ENCODE measurements at regions not wholly inside any gene's neighbourhood (a gene's known extent, or its start where the extent isn't known, plus 50 kb on each side); places are given as distances from the start of the nearest gene placed in this dataset.

DNA sequence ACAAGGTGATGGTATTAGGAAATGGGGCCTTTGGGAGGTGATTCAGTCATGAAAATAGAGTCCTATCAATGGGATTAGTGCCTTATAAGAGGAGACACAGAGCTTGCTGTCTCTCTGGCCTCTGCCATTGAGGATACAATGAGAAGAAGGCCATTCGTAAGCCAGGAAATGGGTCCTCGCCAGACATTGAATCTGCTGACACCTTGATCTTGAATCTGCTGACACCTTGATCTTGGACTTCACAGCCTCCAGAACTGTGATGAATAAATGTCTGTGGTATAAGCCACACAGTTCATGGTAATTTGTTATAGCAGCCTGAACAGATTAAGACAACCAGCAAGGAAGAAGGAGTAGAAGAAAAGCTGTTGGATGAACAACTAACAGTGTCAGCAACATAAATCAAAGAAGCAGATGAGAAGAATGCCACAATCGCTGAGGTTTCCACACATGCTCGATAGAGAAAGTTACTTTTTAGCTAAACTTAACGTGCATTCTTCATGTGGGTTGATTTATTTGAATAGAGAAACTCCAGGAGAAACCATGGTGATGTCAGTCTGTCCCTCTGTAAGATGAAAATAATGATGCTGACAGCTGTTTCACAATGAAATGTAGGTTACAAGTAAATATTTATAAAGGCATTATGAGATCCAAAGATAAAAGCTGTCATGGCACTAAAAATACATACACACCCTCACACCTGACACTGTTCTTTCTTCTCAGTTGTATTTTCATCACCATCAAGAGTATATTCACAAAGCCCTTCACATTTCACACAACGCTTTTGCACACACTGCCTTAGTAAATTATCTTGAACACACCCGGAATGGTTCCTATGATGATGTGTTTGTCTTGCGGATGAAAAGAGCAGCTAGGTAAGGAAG, 153.7 kb upstream of the NCK2 start:
- no peak for DNase-seq

DNA sequence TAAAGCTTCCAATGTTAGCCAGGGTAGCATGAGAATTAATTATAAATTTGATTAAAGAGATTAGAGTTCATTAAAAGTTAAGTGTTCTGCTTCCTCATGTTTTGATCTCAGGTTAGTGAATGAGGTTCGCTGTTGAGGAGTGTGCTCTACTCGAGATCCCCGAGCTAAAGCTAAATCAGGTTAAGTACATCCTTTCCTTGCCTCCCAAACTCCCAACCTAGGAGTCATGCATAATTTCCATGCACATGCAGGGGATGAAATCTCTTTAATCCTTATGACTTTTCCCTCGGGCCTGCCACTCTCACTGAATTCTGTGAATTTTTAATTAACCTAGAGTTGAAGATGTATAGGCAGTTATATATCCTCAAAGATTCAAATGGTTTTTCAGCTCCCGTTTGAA, 156.1 kb upstream of the NCK2 start:
- no peak for DNase-seq

DNA sequence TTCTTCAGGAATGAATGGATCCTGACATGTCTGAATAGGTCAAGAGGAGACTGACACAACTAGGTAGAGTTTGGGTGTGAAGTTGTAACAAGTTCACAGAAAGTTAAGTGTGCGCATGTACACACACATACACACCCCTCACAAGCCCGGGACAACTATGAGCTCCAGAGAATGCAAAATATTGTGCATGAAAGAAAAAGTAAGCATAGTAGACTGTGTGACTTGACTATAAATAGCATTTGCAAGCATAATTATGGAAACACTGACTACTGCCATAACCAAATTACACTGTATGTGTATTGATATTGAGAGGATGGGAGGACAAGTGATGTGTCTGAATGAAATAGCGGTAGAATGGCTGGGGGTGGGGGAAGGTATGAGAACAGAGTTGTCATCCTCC, 157.1 kb upstream of the NCK2 start:
- no peak for DNase-seq

DNA sequence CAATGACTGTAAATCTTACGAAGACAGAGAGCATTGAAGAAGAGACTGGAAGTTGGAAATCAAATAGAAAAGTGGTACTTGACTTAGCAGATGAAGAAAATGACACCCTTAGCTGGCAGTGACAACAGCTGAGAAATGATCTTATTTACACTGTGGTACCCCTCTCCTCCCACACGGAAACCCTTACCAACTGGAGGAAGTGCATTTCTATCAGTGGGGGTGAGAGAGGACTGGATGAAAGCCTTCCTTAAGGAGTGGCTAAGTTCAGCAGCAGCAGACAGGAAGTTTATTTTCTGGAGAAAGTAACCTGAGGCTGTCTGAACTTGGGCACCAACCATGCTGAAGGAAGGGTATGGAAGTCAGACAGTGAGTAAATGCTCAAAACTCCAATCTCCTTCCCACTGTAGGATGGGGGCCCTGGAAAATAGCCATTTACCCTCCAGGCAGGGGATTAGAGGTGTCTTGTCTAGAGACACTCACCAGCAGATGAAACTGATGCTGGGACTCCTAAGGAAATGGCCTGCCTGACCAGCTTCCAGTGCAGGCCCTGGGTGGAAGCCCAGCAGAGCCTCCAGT, 160.2 kb upstream of the NCK2 start:
- no peak for DNase-seq

DNA sequence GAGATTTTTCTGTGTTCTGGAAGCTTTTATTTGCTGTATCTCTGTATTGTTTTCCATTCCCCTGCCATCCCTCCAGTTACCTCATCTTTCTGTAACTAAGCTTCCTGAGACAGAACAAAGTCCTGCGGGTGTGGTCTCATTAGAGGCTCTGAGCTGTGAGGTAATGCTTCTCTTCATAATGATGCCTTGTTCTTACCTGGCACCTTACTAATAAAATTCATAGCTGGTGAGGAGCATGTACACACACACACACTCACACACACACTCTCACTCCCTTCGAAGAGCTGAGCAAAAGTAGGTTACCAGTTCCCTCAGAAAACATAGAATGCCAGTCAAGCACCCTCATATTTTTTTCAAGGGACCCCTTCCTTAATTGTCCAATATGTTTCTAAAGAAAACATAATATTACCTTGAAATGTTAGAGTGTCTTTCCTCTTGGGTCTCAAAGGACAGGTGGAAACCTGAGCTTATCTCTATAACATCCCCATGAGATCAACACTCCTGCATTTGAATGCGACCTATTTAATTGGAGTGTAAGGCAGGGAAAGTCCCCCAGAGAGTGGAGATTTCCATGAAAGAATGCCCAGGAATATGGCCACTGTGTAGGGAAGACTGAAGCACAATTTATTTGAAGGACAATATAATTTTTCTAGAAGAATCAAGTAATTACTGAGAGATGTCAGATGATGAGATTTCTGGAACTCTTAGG, 161.6 kb upstream of the NCK2 start:
- DNase-seq = no peak

DNA sequence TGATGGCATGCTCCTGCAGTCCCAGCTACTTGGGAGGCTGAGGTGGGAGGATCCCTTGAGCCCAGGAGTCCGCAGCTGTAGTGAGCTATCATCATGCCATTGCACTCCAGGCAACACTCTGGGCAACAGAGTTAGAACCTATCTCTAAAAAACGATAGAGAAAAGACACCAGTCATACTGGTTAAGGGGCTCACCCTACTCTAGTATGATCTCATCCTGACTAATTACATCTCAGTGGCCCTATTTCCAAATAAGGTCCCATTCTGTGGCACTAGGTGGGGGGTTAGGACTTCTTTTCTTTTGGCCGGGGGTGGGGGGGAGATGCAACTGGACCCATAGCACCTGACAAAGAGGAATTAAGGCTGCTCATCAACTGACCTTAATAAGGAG, 163.2 kb upstream of the NCK2 start:
- DNase-seq = no peak

DNA sequence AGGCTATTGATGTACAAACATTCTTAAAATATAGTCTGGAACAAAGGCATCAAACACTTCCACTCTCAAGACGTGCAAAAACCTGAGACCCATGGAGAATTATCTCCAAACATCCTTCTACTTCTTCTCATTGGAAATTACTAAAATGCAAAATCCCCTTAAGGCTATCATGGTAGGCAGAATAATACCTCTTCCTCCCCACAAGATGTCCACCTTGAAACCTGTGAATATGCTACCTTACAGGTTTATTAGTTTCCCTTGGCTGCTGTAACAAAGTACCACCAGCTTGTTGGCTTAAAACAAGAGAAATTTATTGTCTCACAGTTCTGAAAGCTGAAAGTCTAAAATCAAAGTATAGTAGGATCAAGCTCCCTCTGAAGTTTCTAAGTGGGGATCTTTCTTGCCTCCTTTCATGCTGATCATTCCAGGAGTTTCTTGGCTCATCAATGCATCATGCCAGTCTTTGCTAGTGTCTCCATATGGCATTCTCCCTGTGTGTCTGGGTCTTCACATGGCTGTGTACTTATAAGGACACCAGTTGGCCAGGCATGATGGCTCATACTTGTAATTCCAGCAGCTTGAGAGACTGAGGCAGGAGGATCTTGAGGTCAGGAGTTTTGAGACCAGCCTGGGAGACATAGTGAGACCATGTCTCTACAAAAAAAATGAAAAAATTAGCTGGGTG, 163.7 kb upstream of the NCK2 start:
- DNase-seq = no peak

DNA sequence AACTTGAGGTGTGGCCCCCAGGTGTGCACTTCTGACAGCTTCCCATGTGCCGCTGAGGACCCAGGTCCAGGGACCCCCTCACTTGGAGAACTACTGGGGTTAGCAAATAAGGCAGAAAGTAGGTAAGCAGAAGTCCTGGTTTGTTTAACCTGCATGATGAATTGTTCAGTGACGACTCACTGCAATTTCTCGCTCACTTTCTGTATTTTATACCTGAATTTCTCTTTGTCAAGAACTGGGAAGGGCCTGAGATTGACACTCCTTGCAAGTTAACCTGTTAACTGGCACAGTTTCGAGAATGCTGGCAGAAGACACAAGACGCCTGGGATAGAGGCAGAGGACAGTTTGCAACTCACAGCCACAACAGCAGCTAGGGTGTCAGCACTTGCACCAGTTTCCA, 164.5 kb upstream of the NCK2 start:
- DNase-seq = no peak

DNA sequence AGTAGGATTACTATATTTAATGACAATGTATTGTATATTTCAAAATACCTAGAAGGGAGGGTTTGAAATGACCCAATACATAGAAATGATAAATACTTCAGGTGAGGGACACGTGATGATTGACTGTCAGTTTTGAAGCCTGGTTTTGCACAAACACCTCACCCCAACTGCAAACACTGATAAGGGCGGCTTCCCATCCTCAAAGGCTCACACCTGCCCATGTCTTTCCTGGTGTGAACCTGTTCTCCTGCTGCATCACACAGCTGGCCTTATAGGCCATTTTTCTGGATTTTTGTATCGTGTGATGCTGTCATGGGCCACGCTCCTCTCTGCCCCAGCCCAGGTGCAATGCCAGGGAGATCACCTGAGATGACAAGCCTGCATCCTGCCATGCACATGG, 166.5 kb upstream of the NCK2 start:
- DNase-seq = no peak

DNA sequence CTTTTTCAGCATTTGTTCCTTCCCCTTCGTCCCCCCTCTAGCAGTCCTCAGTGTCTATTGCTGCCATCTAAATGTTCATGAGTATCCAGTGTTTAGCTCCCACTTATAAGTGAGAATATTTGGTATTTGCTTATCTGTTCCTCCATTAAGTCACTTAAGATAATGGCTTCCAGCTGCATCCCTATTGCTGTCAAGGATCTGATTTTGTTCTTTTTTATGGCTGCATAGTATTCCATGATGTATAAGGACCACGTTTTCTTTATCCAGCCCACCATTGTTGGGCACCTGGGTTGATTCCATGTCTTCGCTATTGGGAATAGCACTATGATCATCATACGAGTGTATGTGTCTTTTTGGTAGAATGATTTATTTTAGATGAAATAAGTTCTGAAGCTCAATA, 166.9 kb upstream of the NCK2 start:
- no peak for DNase-seq

DNA sequence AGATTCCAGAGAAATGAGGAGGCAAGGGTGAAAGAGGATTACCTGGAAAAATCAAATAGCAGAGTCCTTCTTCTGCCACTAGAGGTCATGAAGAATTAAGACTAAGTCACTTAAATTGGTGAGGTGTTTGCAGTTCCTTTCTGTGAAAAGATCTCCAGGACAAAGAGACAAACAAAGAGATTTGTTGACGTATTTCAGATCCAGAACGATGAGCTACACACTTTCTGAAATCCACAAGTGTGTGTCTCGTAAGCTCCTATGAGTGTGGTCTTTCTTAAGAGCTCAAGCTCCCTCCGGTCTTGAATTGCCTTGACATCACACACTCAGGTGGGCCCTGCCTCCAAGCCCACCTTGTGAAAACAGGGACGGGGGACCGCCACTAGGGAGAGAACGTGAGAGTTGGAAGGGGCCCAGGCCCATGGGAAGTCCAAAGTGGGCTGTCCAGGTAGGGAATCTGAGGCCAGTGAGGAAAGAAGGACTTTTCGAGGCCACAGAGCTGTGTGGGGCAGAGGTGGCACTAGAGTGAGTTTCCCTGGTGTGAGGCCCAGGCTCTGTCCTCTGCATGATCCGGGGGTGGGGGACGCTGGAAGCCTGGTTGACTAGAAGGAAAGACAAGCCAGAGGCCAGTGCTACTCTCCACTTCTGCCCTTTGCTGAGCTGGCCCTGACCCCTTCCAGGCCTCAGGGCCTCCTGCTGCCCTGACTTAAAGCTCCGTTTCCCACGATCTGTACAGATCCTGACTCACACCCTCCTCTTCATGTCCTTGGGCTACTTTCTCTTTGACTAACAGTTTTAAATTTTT, 168.1 kb upstream of the NCK2 start:
- no peak for DNase-seq

DNA sequence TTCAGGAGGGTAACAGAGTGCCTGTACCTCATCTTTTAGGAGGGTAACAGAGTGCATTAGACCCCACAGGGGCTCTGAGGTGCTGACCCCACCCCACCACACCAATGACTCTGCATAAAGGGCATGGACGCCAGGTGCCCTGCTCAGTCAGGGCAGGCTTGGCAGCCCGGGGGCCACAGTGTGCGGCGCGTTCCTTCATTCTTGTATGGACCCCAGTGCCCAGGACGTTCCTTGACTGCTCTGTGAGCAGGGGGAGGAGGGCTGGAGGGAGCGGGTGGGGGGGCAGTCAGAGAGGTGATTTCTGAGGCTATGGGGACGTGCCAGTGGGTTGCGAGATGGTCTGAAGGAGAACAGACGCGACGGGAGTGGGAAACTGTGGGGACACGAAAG, 168.7 kb upstream of the NCK2 start:
- no peak for DNase-seq

DNA sequence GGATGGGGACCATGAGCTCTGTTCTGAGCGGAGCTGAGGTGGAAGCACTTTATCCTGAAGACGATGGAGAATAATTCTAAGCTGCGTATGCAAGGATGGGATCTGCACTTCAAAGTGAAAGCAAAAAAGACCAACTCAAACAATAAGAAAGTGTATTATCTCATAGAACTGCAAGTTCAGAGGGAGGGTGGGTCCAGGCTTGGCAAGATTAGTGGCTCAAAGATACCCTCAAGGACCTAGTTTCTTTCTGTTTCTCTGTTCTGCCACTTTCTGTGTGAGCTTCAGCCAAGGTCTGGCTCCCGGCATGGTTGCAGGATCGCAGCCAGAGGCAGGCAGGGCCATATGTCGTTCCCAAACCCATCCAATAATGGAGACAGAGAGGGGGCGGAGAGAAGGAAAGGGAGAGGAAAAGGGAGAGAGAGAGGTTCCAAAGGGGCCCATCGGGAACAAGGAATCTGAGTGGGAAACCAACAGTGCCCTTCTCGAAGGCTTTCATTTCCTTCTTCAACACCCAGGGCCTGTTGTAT, 169.2 kb upstream of the NCK2 start:
- no peak for DNase-seq

DNA sequence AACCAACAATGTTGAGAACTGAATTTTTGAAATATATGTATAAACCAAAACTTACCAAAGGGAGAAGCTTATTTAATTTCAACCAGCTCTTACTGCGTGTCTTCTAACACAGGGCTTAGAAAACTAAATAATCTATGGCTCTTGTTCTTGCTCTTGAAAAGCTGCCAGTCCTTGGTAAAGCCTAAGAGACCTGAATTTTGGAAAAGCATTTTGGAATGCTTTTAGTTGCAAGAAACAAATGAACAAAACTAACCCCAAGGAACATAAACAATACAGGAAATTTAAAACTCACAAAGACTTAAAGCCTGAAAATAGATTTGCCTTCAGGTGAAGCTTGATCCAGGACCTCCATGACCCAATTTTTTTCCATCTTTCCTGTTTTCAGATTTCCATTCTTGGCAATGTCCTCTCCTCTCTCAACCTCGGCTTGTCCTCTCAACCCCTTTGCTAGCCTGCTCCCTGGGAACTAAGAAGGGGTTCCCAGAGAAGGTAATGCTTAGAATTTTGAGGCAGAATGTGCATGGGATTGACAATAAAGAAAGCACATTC, 169.8 kb upstream of the NCK2 start:
- no peak for DNase-seq

DNA sequence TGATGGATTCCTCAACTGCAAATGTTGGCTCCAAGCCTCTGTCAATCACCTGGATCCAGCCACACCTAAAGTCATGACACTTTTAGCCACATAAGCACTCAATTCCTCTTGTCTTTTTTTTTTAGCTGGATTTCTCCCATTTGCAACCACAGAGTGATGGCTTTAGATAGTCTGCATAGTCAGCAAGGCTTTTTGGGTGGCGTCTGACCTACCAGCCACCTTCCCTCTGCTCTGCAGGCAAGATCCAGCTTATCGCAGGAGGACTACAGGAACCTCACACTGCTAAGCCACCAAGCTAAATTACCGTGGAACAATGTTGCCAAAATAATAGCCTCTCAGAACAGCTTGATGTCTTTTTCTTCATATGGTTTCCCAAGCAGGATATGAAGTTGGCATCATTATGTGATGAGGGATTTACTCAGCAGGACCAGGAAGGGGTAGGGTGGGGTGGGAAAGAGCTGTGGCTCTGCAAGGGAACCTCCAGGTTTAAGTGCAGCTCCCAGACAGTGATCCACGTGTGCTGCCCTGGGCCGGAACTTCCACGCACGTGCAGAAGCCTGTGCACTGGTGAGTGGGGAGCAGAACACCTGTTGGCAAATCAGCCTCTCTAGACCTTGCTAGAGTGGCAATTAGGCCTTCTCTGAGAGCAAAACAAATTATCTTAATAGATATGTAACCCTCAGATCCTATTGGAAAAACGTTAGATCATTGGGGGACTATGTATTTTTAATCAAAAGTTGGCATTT, 170.6 kb upstream of the NCK2 start:
- no peak for DNase-seq

DNA sequence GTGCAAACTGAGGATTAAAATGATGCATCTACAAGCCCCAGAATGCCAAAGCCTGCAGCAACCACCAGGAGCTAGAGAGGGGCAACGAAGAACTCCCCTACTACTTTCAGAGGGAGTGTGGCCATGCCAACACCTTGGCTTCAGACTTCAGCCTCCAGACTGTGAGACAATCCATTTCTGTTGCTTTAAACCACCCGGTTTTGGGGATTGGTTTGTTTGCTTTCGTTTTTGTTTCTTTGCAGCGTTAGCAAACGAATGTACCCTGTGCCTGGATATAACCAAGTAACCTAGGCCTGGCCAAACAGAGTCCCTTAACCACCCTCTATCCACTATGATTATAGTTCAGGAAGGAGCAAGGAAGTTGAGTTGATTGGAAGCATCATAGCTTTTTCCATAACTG, 171.2 kb upstream of the NCK2 start:
- no peak for DNase-seq

DNA sequence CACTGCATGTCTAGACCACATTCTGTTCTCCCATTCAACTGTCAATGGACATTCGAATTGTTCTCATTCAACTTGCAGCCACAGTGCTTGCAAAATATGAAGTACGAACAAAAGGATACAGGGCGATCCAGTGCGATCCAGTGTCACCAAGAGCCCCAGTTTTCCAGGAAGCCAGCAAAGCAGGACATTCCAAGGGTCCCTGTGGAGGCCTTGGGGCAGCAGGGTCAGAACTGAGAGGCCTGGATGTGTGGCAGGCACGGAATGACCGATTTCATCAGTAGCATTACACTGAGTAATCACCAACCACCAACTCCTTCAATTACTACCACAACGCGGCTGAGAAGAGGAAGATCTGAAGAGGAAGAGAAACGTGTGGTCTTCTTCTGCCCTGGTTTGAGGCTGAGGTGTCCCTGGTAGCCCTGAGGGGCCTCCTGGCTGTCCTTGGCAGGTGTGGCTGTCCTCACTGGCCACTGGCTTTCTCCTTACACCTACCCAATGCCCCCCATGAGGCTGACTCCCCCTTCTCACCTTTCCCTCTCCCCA, 172.7 kb upstream of the FHL2 start:
- no peak for DNase-seq

DNA sequence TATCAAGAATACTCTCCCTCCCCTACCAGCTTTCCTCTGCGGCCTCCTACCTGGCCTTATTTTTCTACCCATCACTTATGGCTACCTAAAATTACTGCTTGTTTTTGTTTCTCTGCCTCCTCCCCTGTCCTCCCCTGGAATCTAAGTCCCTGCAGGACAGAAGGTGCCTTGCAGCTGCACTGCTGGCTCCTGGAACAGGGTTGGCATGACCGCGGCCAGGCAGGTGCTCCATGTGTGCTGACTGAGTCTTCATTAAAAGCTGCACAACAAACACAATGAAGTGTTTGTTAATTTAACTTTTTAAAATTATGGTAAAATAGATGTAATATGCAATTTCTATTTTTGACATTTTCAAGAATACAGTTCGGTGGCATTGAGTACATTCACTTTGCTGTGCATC, 171.9 kb upstream of the FHL2 start:
- DNase-seq = no peak

DNA sequence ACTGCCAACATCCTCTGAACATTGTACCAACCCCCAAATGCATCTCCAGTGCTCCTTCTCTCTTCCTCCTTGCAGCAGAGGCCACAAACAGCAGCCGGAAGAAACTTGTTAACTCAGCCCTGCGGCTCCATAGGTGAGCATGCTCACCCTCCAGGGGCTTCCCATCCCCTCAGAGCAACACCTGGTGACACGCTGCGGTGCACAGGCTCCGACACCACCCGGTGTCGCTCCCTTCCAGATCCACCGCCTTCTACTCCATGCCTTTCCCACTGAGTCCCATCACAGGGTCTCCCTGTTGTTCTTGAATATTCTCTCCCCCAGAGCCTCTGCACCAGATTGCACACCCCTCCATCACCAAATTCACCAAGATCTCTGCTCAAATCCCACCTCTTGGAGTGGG, 171.5 kb upstream of the FHL2 start:
- DNase-seq = no peak

DNA sequence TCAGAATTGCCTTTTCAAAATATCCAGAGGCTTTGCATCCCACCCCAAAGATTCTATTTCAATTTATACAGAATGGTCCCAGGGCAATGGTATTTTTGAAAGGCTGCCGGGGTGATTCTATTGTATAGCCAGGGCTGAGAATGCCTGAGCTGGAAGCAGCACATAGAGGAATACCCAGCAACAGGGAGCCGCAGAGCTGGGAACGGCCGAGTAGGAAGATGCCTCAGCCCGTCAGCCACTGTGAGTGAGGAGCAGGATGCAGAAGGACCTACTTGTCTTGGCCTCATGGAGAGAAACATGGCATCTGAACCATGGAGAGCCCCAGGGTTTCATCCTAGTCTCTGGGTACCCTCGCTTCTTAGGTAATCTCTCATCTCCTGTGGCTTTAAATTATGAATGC, 170.8 kb upstream of the FHL2 start:
- DNase-seq = no peak

DNA sequence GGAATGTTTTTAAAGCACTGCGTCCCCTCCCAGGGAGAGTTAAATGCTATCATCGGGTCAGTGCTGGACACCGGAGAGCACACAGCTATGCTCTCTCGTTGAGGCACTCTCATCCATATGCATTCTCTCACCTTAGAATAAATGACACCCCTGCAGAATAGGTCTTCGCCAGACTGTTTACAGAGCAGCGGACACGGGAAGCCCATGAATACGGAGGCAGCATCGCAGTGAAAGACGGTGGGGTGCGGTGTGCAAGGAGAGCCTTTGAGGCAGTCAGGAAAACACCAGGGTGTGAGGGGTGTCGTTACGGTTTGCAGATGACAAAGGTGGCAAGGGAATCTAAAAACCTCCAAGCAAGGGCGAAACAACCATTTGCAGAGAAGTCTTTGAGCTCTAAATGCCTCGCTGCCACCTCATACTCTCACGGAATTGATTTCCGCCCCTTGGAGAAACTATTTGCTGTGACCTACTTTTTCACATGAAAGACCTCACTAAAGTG, 169.2 kb upstream of the FHL2 start:
- no peak for DNase-seq
